ENCODE measurements at regions not wholly inside any gene's neighbourhood (a gene's known extent, or its start where the extent isn't known, plus 50 kb on each side); places are given as distances from the start of the nearest gene placed in this dataset.

DNA sequence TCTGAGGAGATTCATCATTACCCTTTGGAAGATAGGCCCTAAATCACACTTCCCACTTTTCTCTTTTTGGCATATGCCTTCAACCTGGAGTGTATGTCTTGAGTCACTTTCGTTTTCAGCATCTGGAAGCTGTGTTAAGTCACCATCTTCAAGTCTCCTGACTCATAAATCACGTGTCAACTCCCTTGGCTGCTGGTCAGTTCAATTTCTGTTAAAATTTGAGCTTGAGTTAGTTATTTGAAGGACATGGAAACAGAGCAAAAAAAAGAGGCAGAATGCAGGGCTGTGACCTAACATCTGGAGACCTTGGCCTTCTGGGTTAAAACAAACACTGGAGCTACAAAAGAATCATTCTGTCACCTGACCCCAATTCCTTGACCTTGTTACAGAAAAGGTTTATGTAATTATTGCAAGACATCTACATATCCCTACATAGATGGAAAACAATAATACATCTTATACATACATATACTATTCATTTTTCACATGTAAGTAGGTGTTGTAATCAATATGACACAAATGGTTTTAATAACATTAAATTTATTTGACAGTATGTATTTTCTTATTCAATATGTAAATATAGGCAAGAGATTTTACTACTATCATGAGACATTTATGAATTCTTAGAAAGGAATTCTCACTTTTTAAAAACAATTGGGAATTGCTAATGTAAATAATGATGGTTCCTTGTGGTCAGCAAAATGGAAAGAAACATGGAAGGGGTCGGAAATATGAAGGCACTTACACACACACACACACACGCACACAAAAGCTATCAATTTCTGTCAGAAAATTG lies 169.7 kb upstream of the PHYHIPL start:
- H3K9ac ChIP-seq (ENCODE audit: low read depth, low read length): no peak overlapping the region
- no peaks in the 10 kb centered on the region for H3K36me3 ChIP-seq (ENCODE audit: insufficient read depth, low read length)
- H3K4me1 ChIP-seq (ENCODE audit: insufficient read depth, low read length): no peaks in the 10 kb centered on the region
- H3K9me3 ChIP-seq (ENCODE audit: control insufficient read depth, insufficient read depth, low read length): no peaks in the 10 kb centered on the region

DNA sequence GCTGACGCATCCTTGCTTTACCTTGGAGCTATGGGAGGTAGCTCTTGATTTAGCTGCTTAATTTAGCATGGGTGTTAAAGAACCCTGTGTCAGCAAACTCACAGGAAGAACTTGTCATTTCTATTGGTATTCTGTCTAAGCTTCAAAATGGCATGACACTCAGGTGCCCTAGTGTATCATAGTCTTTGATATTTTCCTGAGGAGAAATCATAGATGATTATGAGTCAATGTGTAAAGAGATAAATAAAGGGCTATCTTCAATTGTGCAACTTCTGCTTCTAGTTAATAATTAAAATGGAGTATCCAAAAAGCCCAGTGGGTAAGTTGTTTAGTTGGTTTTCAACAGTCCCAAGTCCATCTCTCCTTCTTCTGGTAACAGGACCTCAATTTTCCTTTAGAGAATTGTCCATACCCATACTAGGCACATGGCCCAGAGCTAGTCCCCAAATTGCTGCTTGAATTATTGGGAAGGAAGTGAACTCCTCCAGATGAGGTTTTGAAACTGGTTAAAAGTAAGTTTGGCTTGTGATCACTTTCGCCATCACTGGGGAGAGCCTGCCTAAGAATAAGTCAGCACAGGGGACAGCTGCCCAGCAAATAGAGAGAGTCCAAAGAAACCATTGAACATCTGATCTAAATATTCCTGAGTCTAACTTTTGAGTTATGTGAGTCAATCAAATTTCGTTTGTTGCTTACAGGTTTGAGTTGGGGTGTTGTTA lies 169.0 kb upstream of the PHYHIPL start:
- no peaks in the 10 kb centered on the region for H3K9me3 ChIP-seq (ENCODE audit: control insufficient read depth, insufficient read depth, low read length)
- no peaks in the 10 kb centered on the region for H3K36me3 ChIP-seq (ENCODE audit: insufficient read depth, low read length)
- no peaks in the 10 kb centered on the region for H3K4me1 ChIP-seq (ENCODE audit: insufficient read depth, low read length)
- H3K9ac ChIP-seq (ENCODE audit: low read depth, low read length): no peak overlapping the region

DNA sequence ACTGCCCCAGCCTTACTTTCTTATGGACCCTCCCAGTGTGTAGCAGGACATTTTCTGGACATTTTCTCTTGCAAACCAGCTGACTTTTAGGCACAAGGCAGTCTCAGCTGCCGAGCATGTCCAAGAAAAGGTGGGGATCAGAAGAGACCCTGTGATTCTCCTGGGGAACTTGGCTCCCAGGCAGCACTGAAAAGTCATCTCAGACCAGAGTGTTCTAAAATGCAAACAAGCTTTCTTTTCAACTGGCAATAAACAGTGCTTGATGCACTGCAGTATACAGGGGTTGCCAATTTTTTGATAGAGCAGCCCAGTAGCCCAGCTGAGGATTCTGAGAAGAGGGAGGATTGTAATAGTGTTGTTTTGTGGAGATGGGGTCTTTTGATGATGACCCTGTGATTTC lies 168.0 kb upstream of the PHYHIPL start:
- H3K9me3 ChIP-seq (ENCODE audit: control insufficient read depth, insufficient read depth, low read length): no peaks in the 10 kb centered on the region
- no peak overlapping the region for H3K9ac ChIP-seq (ENCODE audit: low read depth, low read length)
- no peaks in the 10 kb centered on the region for H3K36me3 ChIP-seq (ENCODE audit: insufficient read depth, low read length)
- H3K4me1 ChIP-seq (ENCODE audit: insufficient read depth, low read length): no peaks in the 10 kb centered on the region

DNA sequence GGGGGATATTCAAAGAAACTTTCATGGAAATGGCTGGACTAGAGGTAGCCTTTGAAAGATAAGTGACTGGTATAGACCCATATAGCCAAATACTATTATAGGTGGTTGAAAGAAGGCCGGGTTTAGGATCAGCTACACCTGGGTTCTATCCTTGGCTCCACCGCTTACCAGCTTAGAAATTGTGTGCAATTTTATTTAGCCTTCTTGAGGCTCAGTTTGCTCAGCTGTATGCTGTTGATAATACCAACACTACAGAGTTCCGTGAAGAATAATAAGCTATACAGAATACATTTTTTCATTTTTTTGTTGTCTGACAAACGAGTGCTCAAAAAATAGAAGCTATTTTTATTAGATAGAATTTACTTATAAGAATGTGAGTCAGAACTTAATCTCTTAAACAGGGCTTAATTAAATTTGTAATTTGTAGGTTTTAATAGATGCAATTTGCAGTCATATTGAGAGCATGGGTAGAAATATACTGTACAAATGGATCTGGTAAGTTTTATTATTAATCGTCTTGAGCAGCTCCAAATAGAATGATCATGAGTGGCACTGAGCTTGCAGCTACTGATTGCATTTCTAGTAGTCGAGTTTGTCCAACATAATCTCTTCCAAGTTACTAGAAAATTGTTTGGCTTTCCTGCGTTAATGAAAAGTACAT lies 164.3 kb upstream of the PHYHIPL start:
- H3K9ac ChIP-seq (ENCODE audit: low read depth, low read length): no peak overlapping the region
- H3K4me1 ChIP-seq (ENCODE audit: insufficient read depth, low read length): 0 out of 2 replicates have a peak, but pooled peaks cover 4% of the 10 kb centered on the region
- H3K9me3 ChIP-seq (ENCODE audit: control insufficient read depth, insufficient read depth, low read length): no peaks in the 10 kb centered on the region
- H3K36me3 ChIP-seq (ENCODE audit: insufficient read depth, low read length): no peaks in the 10 kb centered on the region

DNA sequence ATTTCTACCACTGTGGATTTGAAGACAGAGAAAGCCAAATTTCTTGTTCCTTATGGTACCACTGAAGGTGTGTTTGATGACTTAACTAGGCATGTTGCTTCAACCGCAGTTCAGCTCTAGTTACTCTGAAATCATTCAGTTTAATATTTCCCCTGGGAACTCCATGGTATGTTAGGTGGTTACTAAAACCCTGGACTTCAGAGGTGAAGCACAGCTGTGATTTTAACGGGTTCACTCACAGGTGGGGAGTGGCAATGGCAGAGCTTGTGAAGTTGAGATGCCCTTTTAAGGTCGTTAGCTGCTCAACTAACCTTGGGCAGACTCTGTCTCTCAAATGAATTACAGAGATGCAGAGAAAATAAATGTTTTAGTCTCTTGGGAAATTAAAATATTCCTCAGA lies 163.6 kb upstream of the PHYHIPL start:
- no peak overlapping the region for H3K9ac ChIP-seq (ENCODE audit: low read depth, low read length)
- H3K36me3 ChIP-seq (ENCODE audit: insufficient read depth, low read length): no peaks in the 10 kb centered on the region
- 0 out of 2 replicates have a peak, but pooled peaks cover 4% of the 10 kb centered on the region for H3K4me1 ChIP-seq (ENCODE audit: insufficient read depth, low read length)
- no peaks in the 10 kb centered on the region for H3K9me3 ChIP-seq (ENCODE audit: control insufficient read depth, insufficient read depth, low read length)

DNA sequence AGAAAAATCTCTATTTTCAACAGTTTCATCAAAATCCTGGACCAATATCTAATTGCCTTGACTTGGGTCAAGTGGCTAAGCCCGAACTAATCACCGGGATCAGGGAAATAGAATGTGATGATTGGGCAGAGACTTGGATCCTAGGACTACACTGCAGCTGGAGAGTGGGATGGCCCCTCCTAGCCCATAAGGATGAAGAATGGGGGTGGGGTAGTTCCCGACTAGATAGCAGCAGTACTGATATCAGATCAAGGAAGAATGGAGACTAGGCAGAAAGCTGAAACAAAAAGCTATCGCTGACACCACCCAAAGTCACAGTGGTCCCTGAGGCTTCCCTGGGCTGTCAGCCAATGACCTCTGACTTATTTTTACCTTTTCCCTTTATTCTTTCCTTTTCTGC lies 160.4 kb upstream of the PHYHIPL start:
- Histone ChIP-seq H3K36me3 (ENCODE audit: insufficient read depth, low read length) (no peaks in the 10 kb centered on the region), H3K4me1 (ENCODE audit: insufficient read depth, low read length) (0 out of 2 replicates have a peak, but pooled peaks cover 4% of the 10 kb centered on the region), H3K9ac (ENCODE audit: low read depth, low read length) (no peak overlapping the region), H3K9me3 (ENCODE audit: control insufficient read depth, insufficient read depth, low read length) (no peaks in the 10 kb centered on the region)

DNA sequence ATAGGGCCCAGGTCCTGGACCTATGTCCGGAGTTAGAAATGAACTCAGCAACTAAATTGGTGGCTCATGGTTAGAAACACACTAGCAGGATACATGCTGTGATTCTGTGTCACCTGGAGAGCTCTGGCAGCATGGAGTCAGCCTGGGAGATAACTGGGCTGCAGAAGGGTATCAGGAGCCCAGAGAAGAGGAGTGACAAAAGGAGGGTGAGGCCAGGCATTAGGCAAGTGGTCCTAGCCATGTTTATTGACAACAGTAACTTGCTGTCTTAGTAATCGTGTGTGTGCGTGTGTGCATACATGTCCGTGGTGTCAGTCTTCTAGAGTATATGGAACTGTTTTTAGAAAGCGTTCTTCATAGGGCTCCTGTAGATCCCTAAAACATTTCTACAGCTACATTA lies 157.5 kb upstream of the PHYHIPL start:
- Histone ChIP-seq H3K4me1 (ENCODE audit: insufficient read depth, low read length) (0 out of 2 replicates have a peak, but pooled peaks cover 4% of the 10 kb centered on the region), H3K9ac (ENCODE audit: low read depth, low read length) (no peak overlapping the region), H3K9me3 (ENCODE audit: control insufficient read depth, insufficient read depth, low read length) (no peaks in the 10 kb centered on the region), H3K36me3 (ENCODE audit: insufficient read depth, low read length) (no peaks in the 10 kb centered on the region)

DNA sequence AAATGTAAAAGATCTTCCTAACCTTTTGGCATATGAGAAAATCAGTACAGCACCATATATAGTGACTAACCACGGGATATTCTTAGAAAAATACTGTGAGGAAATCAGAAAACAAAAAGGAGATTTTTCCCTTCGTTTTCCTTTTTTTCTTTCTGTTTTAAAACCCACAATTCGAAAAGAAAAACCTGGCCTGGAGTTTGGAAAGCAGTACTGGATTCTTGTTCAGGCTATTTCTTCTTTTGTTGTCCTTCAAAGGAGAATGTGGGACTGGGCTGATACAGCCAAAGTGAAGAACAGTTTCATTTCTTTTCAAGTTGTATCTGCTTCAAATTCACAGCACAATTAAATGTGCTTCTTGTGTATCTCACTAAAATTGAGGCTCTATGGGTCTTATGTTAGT lies 156.8 kb upstream of the PHYHIPL start:
- Histone ChIP-seq H3K36me3 (ENCODE audit: insufficient read depth, low read length) (no peaks in the 10 kb centered on the region), H3K9me3 (ENCODE audit: control insufficient read depth, insufficient read depth, low read length) (no peaks in the 10 kb centered on the region), H3K9ac (ENCODE audit: low read depth, low read length) (no peak overlapping the region), H3K4me1 (ENCODE audit: insufficient read depth, low read length) (0 out of 2 replicates have a peak, but pooled peaks cover 4% of the 10 kb centered on the region)

DNA sequence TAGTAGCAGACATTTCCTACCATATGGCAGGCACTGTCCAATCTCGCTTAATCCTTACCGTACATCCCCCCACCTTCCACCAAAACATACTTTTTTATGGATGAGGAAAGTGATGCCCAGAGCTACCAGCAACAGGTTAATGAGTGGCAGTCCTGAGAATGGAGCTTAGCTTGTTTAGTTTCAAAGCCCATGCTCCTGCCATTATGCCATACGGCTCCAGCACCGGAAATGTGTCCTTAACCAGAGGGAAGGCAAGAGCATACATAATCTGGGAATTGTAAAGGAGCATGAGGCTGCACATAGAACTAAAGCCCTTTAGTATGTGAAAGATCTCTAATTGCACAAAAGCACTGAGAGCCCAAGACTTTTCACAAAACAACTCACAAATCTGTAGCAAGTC lies 155.9 kb upstream of the PHYHIPL start:
- H3K36me3 ChIP-seq (ENCODE audit: insufficient read depth, low read length): no peaks in the 10 kb centered on the region
- H3K9me3 ChIP-seq (ENCODE audit: control insufficient read depth, insufficient read depth, low read length): no peaks in the 10 kb centered on the region
- H3K4me1 ChIP-seq (ENCODE audit: insufficient read depth, low read length): 0 out of 2 replicates have a peak, but pooled peaks cover 4% of the 10 kb centered on the region
- H3K9ac ChIP-seq (ENCODE audit: low read depth, low read length): no peak overlapping the region

DNA sequence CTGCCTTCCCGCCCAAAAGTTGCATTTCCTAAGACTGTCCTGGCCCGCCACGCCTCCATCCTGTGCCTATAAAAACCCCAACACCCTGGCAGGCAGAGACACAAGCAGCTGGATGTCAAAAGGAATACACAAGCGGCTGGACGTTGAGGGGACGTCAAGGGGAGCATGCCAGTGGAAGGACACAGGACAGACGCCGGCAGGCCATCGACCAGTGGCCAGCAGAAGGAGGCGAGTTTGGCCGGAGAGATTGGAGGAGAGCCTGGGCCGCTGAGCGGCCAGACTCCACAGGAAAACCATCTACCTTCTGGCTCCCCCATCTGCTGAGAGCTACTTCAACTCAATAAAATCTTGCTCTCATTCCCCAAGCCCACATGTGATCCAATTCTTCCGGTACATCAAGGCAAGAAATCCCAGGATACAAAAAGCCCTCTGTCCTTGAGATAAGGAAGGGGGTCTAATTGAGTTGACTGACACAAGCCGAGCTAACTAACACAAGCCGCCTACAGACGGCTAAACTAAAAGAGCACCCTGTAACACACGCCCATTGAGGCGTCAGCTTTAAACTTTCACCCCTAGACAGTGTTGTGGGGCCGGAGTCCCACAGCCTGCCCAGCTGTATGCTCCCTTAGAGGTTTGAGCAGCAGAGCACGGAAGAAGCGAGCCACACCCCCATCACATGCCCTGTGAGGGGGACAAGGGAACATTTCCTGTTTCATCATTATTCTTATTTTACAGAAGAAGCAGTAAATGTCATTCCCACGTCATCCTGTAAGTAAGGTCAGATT lies 150.3 kb upstream of the PHYHIPL start:
- Histone ChIP-seq H3K9me3 (ENCODE audit: control insufficient read depth, insufficient read depth, low read length) (no peaks in the 10 kb centered on the region; the same call in 1 of the 2 replicates), H3K36me3 (ENCODE audit: insufficient read depth, low read length) (no peaks in the 10 kb centered on the region), H3K9ac (ENCODE audit: low read depth, low read length) (no peak overlapping the region), H3K4me1 (ENCODE audit: insufficient read depth, low read length) (no peaks in the 10 kb centered on the region)

DNA sequence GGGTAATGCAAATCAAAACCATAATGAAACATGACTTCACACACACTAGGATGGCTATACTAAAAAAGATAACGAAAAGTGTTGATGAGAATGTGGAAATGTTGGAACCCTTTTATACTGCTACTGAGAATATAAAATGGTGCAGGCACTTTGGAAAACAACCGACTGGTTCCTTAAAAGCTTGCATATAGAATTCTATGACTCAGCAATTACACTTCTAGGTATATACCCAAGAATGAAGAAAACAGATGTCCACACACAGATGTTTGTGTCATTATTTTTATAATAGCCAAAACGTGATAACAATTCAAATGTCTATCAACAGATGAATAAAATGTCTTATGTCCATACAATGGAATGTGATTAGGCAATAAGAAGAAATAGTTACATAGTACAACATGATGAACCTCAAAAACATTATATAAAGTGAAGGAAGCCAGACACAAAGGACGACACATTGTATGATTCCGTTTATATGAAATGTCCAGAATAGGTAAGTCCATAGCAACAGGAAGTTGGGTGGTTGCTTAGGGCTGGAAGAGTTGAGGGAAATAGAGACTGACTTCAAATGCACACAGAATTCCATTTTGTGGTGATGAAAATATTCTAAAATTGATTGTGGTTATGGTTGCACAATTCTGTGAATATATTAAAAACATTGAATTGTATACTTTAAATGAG lies 148.3 kb upstream of the PHYHIPL start:
- no peaks in the 10 kb centered on the region for H3K4me1 ChIP-seq (ENCODE audit: insufficient read depth, low read length)
- H3K9me3 ChIP-seq (ENCODE audit: control insufficient read depth, insufficient read depth, low read length): no peaks in the 10 kb centered on the region; the same call in 1 of the 2 replicates
- H3K9ac ChIP-seq (ENCODE audit: low read depth, low read length): no peak overlapping the region
- H3K36me3 ChIP-seq (ENCODE audit: insufficient read depth, low read length): no peaks in the 10 kb centered on the region

DNA sequence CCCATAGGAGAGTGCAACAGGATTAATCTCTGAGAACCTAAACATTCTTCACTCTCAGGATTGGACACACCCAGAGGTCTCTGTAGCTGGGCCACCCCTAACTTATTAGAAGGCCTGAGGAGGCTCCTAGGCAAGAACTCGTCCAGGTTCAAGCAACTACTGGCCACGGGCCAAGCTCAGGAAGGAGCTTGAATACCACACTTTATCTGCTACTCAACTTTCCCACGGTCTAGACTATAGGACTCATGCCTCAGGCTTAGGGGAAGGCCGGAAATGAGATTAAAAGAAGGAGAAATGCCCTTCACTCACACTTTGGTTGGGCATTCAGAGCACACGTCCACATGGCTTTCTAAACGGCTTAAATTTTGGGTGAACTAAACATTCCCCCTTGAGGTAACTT lies 142.8 kb upstream of the PHYHIPL start:
- H3K9me3 ChIP-seq (ENCODE audit: control insufficient read depth, insufficient read depth, low read length): no peaks in the 10 kb centered on the region
- no peak overlapping the region for H3K9ac ChIP-seq (ENCODE audit: low read depth, low read length)
- no peaks in the 10 kb centered on the region for H3K4me1 ChIP-seq (ENCODE audit: insufficient read depth, low read length)
- no peaks in the 10 kb centered on the region for H3K36me3 ChIP-seq (ENCODE audit: insufficient read depth, low read length)

DNA sequence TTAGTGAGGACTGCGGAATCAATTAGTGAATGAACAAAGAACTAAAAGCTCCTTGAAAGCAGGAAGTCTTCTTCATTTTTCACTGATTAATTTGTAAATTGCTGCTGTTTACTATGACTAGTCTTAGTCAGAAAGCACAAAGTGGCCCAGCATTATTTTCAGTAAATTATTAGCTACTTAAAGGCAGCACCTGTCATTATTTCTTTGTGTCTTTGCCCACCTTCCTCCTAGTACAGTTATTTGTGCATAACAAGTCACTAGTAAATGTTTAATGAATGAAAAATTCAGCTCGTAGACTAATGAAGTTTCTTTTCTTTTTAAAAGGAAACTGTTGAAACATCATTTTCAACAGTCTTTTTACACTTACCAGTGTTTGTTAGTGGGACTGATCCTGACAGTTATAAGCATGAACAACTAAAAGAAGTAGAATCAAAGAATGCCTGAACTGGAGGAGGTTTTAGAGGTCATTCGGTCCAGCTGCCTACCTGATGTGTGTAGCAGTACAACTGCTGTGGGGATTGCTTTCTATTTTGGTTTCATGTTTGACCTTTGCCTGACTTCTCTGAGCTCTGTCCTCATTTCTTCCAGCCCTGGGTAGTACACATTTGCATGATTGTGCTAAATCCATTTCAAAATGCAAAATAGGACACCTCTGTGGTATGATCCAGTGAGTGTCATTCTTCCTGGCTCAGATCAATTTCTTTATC lies 140.0 kb upstream of the PHYHIPL start:
- Histone ChIP-seq H3K4me1 (ENCODE audit: insufficient read depth, low read length) (no peaks in the 10 kb centered on the region), H3K36me3 (ENCODE audit: insufficient read depth, low read length) (no peaks in the 10 kb centered on the region), H3K9ac (ENCODE audit: low read depth, low read length) (no peak overlapping the region), H3K9me3 (ENCODE audit: control insufficient read depth, insufficient read depth, low read length) (no peaks in the 10 kb centered on the region)
